Neural crest cell (in vitro differentiated cells): ENCODE measurements at regions not wholly inside any gene's neighbourhood (a gene's known extent, or its start where the extent isn't known, plus 50 kb on each side); places are given as distances from the start of the nearest gene placed in this dataset.

ENCODE experiments used
- DNase-seq: peaks from one replicate; pipeline ENCODE4 v3.0.0; 2021; ENCODE audit warnings: low read depth, mixed read lengths, low spot score
- H3K27ac Mint-ChIP-seq: one replicate; pipeline ENCODE4 v1.8.0; 2021; ENCODE audit warnings: mild to moderate bottlenecking, mixed read lengths; ENCODE audit not compliant: unreplicated experiment
- H3K27me3 Mint-ChIP-seq: 2 replicates; pipeline ENCODE4 v1.8.0; 2021; ENCODE audit warnings: low read depth, mild to moderate bottlenecking, mixed read lengths
- H3K36me3 Mint-ChIP-seq: 2 replicates; pipeline ENCODE4 v1.8.0; 2021; ENCODE audit warnings: low read depth, mild to moderate bottlenecking, mixed read lengths
- H3K4me1 Mint-ChIP-seq: 2 replicates; pipeline ENCODE4 v1.8.0; 2021; ENCODE audit warnings: mixed read lengths
- H3K4me3 Mint-ChIP-seq: one replicate; pipeline ENCODE4 v1.8.0; 2021; ENCODE audit warnings: mild to moderate bottlenecking, mixed read lengths
- H3K9me3 Mint-ChIP-seq: 2 replicates; pipeline ENCODE4 v1.8.0; 2021; ENCODE audit warnings: mixed read lengths
- TF ChIP-seq, protein P1 (sequence below): fragments of 200-600 bp; sonication (generic); conservative IDR thresholded peaks from 2 replicates; pipeline ENCODE4 v1.5.0; 2021; ENCODE audit warnings: antibody characterized with exemption, mild to moderate bottlenecking

- Mint-ChIP-seq H3K9me3 (peaks cover 7% of the 10 kb centered on the region), H3K27me3 (peaks cover 17% of the 10 kb centered on the region), H3K4me3 (peak overlapping the region; percentile 97), H3K36me3 (peaks cover 12% of the 10 kb centered on the region), H3K4me1 (peaks cover 43% of the 10 kb centered on the region), H3K27ac (peak overlapping the region; percentile 99)
- peak; percentile 85 for DNase-seq
- TF ChIP-seq, protein P1, sequence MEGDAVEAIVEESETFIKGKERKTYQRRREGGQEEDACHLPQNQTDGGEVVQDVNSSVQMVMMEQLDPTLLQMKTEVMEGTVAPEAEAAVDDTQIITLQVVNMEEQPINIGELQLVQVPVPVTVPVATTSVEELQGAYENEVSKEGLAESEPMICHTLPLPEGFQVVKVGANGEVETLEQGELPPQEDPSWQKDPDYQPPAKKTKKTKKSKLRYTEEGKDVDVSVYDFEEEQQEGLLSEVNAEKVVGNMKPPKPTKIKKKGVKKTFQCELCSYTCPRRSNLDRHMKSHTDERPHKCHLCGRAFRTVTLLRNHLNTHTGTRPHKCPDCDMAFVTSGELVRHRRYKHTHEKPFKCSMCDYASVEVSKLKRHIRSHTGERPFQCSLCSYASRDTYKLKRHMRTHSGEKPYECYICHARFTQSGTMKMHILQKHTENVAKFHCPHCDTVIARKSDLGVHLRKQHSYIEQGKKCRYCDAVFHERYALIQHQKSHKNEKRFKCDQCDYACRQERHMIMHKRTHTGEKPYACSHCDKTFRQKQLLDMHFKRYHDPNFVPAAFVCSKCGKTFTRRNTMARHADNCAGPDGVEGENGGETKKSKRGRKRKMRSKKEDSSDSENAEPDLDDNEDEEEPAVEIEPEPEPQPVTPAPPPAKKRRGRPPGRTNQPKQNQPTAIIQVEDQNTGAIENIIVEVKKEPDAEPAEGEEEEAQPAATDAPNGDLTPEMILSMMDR = no peak
These were observed 79.6 kb upstream of the BTN3A2 start for GRCh38 chr6:26285143-26286134.

- TF ChIP-seq, protein P1 = no peak
- DNase-seq = peak; percentile 66
- peaks cover 19% of the 10 kb centered on the region for H3K27me3 Mint-ChIP-seq
- peaks cover 36% of the 10 kb centered on the region for H3K4me1 Mint-ChIP-seq
- H3K9me3 Mint-ChIP-seq = peaks cover 7% of the 10 kb centered on the region
- H3K36me3 Mint-ChIP-seq = peaks cover 8% of the 10 kb centered on the region
- H3K27ac Mint-ChIP-seq = peak overlapping the region; percentile 99
- peak overlapping the region; percentile 97 for H3K4me3 Mint-ChIP-seq
These were observed 78.7 kb upstream of the BTN3A2 start for GRCh38 chr6:26286168-26286877.

GRCh38 chr6:26288155-26288554, 76.8 kb upstream of the BTN3A2 start:
- peak overlapping the region; percentile 19 for H3K4me3 Mint-ChIP-seq
- TF ChIP-seq, protein P1 = no peak
- H3K36me3 Mint-ChIP-seq = peaks cover 8% of the 10 kb centered on the region
- H3K27me3 Mint-ChIP-seq = peaks cover 19% of the 10 kb centered on the region
- H3K4me1 Mint-ChIP-seq = peaks cover 37% of the 10 kb centered on the region
- DNase-seq = no peak
- H3K9me3 Mint-ChIP-seq = peaks cover 7% of the 10 kb centered on the region
- H3K27ac Mint-ChIP-seq = no peak overlapping the region

DNA sequence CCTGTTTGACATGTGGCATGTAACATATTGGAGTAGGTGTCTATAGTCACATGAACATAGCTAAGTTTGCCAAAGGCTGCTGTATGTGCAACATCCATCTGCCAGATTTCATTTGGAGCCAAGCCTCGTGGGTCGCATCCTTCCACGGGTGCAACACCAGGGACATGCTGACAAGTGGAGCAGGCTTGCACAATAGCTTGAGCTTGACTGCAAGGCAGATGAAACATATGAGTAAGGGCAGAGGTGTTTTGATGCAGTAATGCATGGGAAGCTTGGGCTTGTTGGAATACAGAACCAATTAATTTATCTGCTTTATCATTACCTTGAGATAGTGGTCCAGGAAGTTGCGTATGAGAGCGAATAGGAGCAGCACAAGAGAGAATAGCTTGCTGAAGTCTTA, 74.1 kb upstream of the BTN3A2 start:
- Mint-ChIP-seq H3K27me3 (peaks cover 11% of the 10 kb centered on the region), H3K36me3 (peaks cover 5% of the 10 kb centered on the region), H3K4me1 (peaks cover 34% of the 10 kb centered on the region), H3K9me3 (peaks cover 4% of the 10 kb centered on the region), H3K27ac (no peak overlapping the region), H3K4me3 (no peak overlapping the region)
- no peak for DNase-seq
- TF ChIP-seq, protein P1 = no peak

- TF ChIP-seq, protein P1 = no peak
- no peak for DNase-seq
- peaks cover 5% of the 10 kb centered on the region for H3K27me3 Mint-ChIP-seq
- peak overlapping the region; percentile 68 for H3K27ac Mint-ChIP-seq
- no peaks in the 10 kb centered on the region for H3K36me3 Mint-ChIP-seq
- H3K4me3 Mint-ChIP-seq = no peak overlapping the region
- H3K4me1 Mint-ChIP-seq = peaks cover 29% of the 10 kb centered on the region
- H3K9me3 Mint-ChIP-seq = peaks cover 4% of the 10 kb centered on the region
These were observed 72.3 kb upstream of the BTN3A2 start for GRCh38 chr6:26292709-26293108.
